GM18505 (cell line): ENCODE measurements at regions not wholly inside any gene's neighbourhood (a gene's known extent, or its start where the extent isn't known, plus 50 kb on each side); places are given as distances from the start of the nearest gene placed in this dataset.

Source experiments
- ATAC-seq: cut with Tn5 transposase; IDR thresholded peaks from one replicate; pipeline ENCODE4 v1.9.1; 2021; ENCODE audit not compliant: unreplicated experiment
- POLR2A ChIP-seq: IDR thresholded peaks from 4 replicates; pipeline ENCODE4 v1.6.1; 2011; ENCODE audit warnings: borderline replicate concordance; ENCODE audit not compliant: insufficient read depth, insufficient read length; ENCODE audit errors: extremely low read depth

- no peak for ATAC-seq
- TF ChIP-seq POLR2A: no peak
Measured at GRCh38 chr6:71179249-71179885, 109.2 kb upstream of the OGFRL1 start.

- no peak for ATAC-seq
- no peak for TF ChIP-seq POLR2A
Measured at GRCh38 chr6:71181565-71181964, 107.0 kb upstream of the OGFRL1 start.

- ATAC-seq: no peak
Measured at GRCh38 chr6:71187141-71187540, 101.5 kb upstream of the OGFRL1 start.

GRCh38 chr6:71190809-71191208 lies 97.8 kb upstream of the OGFRL1 start:
- no peak for ATAC-seq
- TF ChIP-seq POLR2A: no peak

More at GRCh38 chr6:71187141-71187540, 101.5 kb upstream of the OGFRL1 start:
- TF ChIP-seq POLR2A: no peak

GRCh38 chr6:71194724-71195123 lies 93.9 kb upstream of the OGFRL1 start:
- ATAC-seq: no peak
- no peak for TF ChIP-seq POLR2A

- no peak for TF ChIP-seq POLR2A
- ATAC-seq: no peak
Measured at GRCh38 chr6:71197267-71197666, 91.3 kb upstream of the OGFRL1 start.

- no peak for ATAC-seq
- no peak for TF ChIP-seq POLR2A
Measured at GRCh38 chr6:71197780-71198179, 90.8 kb upstream of the OGFRL1 start.

- TF ChIP-seq POLR2A: no peak
- ATAC-seq: no peak
Measured at GRCh38 chr6:71198908-71199307, 89.7 kb upstream of the OGFRL1 start.

GRCh38 chr6:71199736-71200135 lies 88.9 kb upstream of the OGFRL1 start:
- ATAC-seq: no peak
- no peak for TF ChIP-seq POLR2A

- no peak for ATAC-seq
- no peak for TF ChIP-seq POLR2A
Measured at GRCh38 chr6:71203206-71203605, 85.4 kb upstream of the OGFRL1 start.

GRCh38 chr6:71204741-71205140 lies 83.9 kb upstream of the OGFRL1 start:
- ATAC-seq: no peak
- no peak for TF ChIP-seq POLR2A

- ATAC-seq: no peak
- TF ChIP-seq POLR2A: no peak
Measured at GRCh38 chr6:71205336-71205956, 83.2 kb upstream of the OGFRL1 start.

- TF ChIP-seq POLR2A: no peak
Measured at GRCh38 chr6:71206089-71206488, 82.5 kb upstream of the OGFRL1 start.

GRCh38 chr6:71209206-71209605 lies 79.4 kb upstream of the OGFRL1 start:
- no peak for ATAC-seq
- no peak for TF ChIP-seq POLR2A

More at GRCh38 chr6:71206089-71206488, 82.5 kb upstream of the OGFRL1 start:
- ATAC-seq: no peak
